Activated CD8-positive, alpha-beta memory T cell treated with anti-CD3 and anti-CD28 coated beads, Interleukin-2, amount 50 U/mL, for 24 hours (primary cell): ENCODE measurements at regions not wholly inside any gene's neighbourhood (a gene's known extent, or its start where the extent isn't known, plus 50 kb on each side); places are given as distances from the start of the nearest gene placed in this dataset.

Experiments used
- DNase-seq: peaks from one replicate; pipeline ENCODE4 v3.0.0-alpha.2; 2020; ENCODE audit errors: extremely low read depth

- no peak for DNase-seq
Observed at GRCh38 chr1:25104932-25105561, 127.3 kb downstream of the SYF2 start.

GRCh38 chr1:25103164-25103795 lies 129.0 kb downstream of the SYF2 start:
- no peak for DNase-seq

DNA sequence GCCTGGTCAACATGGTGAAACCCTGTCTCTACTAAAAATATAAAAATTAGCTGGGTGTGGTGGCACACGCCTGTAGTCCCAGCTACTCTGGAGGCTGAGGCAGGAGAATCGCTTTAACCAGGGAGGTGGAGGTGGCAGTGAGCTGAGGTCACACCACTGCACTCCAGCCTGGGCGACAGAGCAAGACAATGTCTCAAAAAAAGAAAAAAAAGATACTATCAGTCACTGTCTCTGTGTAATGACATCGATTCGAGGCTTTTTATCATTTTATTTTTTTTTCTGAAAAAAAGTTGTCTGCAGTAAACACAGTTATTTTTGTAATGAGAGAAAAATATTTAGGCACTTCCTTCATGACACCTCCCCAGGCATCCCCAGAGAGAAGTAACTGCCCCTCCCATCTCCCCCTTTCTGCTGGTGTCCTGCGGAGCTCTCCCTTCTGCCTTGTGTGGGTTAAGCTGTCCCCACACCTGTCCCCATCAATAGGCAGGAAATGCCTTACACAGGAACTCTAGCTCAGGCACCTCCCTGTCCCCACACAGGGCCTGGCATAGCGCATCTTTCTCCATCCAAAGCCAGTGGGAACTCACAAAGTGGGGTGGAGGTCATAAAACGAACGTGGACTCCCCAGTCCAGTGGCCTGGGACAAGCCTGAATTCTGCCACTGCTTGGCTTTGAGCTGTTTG lies 132.0 kb downstream of the SYF2 start:
- no peak for DNase-seq

DNA sequence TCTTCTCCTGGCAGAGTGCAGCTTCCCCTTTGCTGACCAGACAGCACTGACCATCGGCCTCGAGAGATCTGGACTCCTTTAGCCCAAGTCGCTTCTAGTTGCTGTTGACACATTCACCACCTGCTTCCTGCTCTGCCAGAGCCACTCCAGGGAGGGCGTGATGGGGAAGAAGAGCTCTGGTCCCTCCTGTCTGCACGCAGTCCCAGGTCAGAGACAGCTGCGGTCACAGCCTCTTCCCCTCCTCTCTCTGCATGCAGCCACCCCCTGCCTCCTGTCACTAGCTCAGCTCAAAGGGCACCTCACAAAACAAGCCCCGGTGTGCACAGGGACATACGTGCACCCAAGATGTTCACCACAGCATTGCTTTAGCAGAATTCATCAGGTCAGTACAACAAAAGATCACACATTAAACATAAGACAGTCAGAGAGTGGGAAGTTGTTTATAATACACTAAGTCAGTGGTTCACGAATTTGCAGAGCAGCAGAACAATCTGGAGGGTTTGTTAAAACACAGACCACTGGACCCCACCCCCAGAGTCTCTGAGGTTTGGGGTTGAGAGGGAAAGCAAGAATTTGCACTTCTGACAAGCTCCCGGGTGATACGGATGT lies 132.9 kb downstream of the SYF2 start:
- DNase-seq = peak; percentile 10

- no peak for DNase-seq
Observed at GRCh38 chr1:25098717-25099116, 133.6 kb downstream of the SYF2 start.

- DNase-seq = no peak
Observed at GRCh38 chr1:25096307-25097150, 135.8 kb downstream of the SYF2 start.

- no peak for DNase-seq
Observed at GRCh38 chr1:25095635-25096200, 136.6 kb downstream of the SYF2 start.

DNA sequence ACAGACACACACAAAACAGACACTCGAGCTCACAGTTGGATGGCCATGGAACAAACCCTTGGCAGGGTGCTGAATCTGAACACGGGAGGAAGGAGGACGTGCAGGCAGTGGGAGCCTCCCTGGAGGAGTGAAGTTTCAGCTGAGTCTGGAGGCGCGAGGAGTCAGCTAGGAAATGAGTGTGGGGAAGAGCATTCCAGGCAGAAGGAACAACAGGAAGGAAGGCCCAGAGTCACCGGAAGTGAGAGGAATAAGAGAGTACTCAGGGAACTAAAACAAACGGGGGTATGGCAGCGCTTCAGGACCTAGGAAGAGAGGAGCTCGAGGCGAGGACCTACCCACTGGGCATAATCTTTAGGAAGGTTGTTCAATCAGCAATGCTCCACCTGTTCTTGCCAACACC lies 137.3 kb downstream of the SYF2 start:
- DNase-seq = no peak

DNA sequence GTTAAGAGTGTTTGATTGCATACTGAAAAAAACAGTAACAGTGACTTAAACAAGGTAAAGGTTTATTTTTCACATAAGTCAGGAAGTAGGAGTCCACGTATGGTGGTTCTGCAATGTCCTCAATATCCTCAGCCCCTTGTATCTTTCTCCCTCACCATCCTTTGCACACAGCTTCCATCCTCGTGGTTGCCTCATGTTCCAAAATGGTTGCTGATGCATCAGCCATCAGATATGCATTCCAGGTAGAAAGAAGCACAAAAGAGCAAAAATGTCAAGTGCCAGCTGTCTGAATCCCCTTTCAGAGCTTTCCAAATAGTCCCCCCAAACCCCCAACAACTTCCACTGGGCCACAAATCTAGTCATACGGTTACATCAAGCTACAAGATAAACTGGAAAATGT lies 138.1 kb downstream of the SYF2 start:
- DNase-seq = no peak

GRCh38 chr1:25091658-25092057 lies 140.6 kb downstream of the SYF2 start:
- no peak for DNase-seq

DNA sequence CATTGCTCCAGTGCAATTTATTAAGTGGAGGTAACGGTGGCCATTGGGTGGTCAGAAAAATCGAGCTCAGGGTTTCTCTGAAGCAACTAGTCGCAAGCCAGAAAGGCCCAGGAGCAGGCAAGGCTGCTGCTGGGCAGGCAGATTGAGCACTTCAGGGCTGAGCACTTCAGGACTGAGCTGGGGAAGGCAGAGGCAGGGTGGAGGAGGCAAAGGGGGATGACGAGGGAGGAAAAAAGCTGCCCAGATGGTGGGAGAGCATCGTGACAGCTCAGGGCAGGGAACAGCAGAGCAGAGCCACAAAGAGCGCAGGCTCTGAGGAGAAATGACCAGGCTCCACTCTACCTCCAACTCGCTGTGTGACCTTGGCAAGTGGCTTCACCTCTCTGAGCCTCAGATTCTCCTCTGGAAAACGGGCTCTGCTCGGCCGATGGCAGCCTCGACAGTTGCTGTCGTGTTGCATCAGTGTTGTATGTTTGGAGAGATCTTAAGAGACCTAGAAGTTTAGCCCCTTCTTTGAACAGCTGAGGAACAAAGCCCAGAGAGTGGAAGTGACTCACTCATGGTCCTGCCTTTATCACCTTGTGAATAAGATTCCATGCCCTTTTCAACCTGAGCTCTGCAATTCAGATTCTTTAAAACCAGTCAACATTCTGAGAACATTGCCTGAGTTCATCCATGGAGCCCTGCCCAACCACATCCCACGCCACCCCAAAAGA lies 141.4 kb downstream of the SYF2 start:
- no peak for DNase-seq

DNA sequence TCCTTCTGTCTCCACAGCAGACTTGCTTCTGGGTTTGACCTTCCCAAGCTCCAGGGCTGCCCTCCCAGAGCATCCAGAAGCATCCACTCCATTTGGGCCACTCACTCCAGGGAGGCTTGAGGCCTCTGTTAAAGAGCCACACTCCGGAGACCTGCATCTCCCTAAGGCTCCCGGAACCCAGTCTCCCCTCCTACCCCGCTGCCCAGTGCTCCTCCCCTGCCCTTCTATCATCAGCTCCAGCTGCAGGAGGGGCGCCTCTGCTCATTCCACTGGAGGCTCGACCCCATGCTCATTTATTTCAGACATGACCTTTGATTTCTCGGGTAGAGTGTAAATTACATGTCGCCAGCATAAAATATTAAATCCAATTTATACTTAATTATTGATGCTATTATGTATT lies 142.5 kb downstream of the SYF2 start:
- DNase-seq = no peak

GRCh38 chr1:25088946-25089345 lies 143.4 kb downstream of the SYF2 start:
- no peak for DNase-seq

- DNase-seq = no peak
Observed at GRCh38 chr1:25088180-25088701, 144.1 kb downstream of the SYF2 start.

GRCh38 chr1:25086518-25087079 lies 145.7 kb downstream of the SYF2 start:
- DNase-seq = no peak

- no peak for DNase-seq
Observed at GRCh38 chr1:25084407-25084806, 147.9 kb downstream of the SYF2 start.

GRCh38 chr1:25083481-25084345 lies 148.6 kb downstream of the SYF2 start:
- no peak for DNase-seq

DNA sequence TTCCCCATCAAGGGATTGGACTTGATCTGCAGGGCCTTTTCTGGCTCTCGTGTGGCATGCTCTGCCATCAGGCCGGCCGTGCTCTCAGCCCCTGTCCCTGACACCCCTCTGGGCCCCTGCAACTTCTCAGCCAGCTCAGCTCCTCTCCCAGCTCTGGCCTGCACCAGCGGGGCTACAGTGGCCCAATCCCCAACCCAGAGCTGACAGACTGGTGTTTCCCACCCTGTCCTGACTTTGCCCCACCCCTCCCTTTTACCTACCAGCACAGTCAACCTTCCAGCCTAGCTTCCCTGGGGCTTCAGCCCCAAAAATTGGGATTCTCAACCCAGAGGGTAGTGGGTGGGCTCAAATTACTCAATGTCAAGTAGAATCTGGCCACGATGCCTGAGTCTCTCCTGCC lies 149.3 kb downstream of the SYF2 start:
- no peak for DNase-seq

DNA sequence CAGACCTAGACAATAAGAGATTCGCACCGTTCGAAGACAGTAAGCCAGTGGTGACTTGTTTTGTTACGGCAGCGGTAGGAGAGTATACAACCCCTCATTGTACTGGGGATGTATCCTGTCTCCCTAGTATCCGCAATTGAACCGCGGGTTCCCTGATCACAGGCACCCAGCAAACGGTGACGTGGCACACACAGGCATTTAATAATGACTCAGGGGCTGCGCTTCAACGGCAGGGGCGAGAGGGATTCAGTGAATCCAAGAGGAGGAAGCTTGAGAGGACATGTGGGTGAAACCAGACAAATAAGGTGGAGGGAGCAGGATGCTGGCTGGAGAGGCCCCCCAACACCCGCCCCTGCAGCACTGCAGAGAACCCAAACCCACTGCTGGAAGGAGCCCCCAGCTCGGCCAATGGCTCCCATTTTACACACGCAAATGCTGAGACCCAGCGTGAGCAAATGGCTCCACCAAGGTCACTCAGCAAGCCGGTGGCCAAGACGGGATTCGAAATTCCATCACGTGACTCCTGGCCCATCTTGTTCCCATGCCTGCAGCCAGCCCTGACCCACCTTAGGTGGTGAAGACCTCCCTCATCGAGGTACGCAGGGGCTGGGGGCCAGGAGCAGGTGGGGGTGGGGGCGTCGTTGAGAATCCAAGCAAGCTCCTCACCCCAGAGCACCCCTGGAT lies 149.9 kb downstream of the SYF2 start:
- no peak for DNase-seq
